HEK293T (cell line): ENCODE measurements at regions not wholly inside any gene's neighbourhood (a gene's known extent, or its start where the extent isn't known, plus 50 kb on each side); places are given as distances from the start of the nearest gene placed in this dataset.

Source experiments
- BHLHE40 ChIP-seq: fragments of 450-650 bp; IDR thresholded peaks from 2 replicates; pipeline ENCODE4 v1.6.1; 2016; ENCODE audit warnings: mild to moderate bottlenecking, moderate library complexity, borderline replicate concordance
- ELF4 ChIP-seq: fragments of 450-650 bp; IDR thresholded peaks from 2 replicates; pipeline ENCODE4 v1.6.1; 2017; ENCODE audit warnings: antibody characterized with exemption
- FOXM1 ChIP-seq: fragments of 450-650 bp; IDR thresholded peaks from 2 replicates; pipeline ENCODE4 v1.6.1; 2017; ENCODE audit warnings: mild to moderate bottlenecking, borderline replicate concordance
- SP1 ChIP-seq: fragments of 450-650 bp; IDR thresholded peaks from 2 replicates; pipeline ENCODE4 v1.6.1; 2017
- SUZ12 ChIP-seq: fragments of 450-650 bp; IDR thresholded peaks from 2 replicates; pipeline ENCODE4 v1.6.1; 2016; ENCODE audit warnings: mild to moderate bottlenecking
- TF ChIP-seq, protein P1 (sequence below): fragments of 450-650 bp; IDR thresholded peaks from 2 replicates; pipeline ENCODE4 v1.6.1; 2016

DNA sequence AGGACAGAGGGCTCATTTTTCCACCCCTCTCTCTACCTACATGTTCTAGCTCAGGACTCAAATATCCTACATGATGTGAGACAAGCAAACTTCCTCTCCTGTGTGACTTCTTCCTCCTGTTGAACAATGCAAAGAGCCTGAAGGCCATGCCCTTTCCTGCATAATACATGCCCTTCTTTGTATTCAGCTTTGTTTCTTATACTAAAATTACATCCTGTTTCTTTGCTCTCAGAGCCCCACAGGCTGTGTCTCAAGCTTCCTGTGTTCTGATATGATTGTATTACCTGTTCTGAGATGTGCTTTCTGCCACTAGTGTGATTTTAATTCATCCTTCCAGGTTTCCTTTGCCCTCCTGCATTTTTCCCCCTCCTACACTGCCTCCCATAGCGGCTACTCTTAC lies 166.4 kb upstream of the AFF2 start:
- TF ChIP-seq, protein P1, sequence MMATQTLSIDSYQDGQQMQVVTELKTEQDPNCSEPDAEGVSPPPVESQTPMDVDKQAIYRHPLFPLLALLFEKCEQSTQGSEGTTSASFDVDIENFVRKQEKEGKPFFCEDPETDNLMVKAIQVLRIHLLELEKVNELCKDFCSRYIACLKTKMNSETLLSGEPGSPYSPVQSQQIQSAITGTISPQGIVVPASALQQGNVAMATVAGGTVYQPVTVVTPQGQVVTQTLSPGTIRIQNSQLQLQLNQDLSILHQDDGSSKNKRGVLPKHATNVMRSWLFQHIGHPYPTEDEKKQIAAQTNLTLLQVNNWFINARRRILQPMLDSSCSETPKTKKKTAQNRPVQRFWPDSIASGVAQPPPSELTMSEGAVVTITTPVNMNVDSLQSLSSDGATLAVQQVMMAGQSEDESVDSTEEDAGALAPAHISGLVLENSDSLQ: no peak
- TF ChIP-seq BHLHE40 (no peak), FOXM1 (no peak), ELF4 (no peak), SP1 (no peak), SUZ12 (no peak)
